ENCODE measurements at regions not wholly inside any gene's neighbourhood (a gene's known extent, or its start where the extent isn't known, plus 50 kb on each side); places are given as distances from the start of the nearest gene placed in this dataset.

- Mint-ChIP-seq H3K27me3 (ENCODE audit: unreplicated experiment) (no peaks in the 10 kb centered on the region), H3K27ac (ENCODE audit: unreplicated experiment) (no peak overlapping the region), H3K36me3 (ENCODE audit: insufficient read depth, unreplicated experiment) (no peaks in the 10 kb centered on the region), H3K9me3 (ENCODE audit: low read depth, unreplicated experiment) (no peaks in the 10 kb centered on the region), H3K4me1 (ENCODE audit: low read depth, unreplicated experiment) (peaks cover 15% of the 10 kb centered on the region), H3K4me3 (ENCODE audit: low read depth, unreplicated experiment) (no peak overlapping the region)
- CTCF ChIA-PET: no interaction called here
- intact Hi-C loops (cut with micrococcal nuclease; ENCODE audit: unreplicated experiment): no loop called here
- no TSS peak for BruUV-seq (replicated peaks)
- no peak for DNase-seq
- TF ChIP-seq, protein P1, sequence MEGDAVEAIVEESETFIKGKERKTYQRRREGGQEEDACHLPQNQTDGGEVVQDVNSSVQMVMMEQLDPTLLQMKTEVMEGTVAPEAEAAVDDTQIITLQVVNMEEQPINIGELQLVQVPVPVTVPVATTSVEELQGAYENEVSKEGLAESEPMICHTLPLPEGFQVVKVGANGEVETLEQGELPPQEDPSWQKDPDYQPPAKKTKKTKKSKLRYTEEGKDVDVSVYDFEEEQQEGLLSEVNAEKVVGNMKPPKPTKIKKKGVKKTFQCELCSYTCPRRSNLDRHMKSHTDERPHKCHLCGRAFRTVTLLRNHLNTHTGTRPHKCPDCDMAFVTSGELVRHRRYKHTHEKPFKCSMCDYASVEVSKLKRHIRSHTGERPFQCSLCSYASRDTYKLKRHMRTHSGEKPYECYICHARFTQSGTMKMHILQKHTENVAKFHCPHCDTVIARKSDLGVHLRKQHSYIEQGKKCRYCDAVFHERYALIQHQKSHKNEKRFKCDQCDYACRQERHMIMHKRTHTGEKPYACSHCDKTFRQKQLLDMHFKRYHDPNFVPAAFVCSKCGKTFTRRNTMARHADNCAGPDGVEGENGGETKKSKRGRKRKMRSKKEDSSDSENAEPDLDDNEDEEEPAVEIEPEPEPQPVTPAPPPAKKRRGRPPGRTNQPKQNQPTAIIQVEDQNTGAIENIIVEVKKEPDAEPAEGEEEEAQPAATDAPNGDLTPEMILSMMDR (IDR thresholded peaks at IDR 0.05; ENCODE audit: unreplicated experiment): no peak
Measured at GRCh38 chr2:18819566-18819965, 230.2 kb upstream of the NT5C1B start.

- TF ChIP-seq, protein P1 (IDR thresholded peaks at IDR 0.05; ENCODE audit: unreplicated experiment): no peak
- no peak for DNase-seq
- H3K27ac Mint-ChIP-seq (ENCODE audit: unreplicated experiment): no peak overlapping the region
- H3K9me3 Mint-ChIP-seq (ENCODE audit: low read depth, unreplicated experiment): no peaks in the 10 kb centered on the region
- no TSS peak for BruUV-seq (replicated peaks)
- H3K36me3 Mint-ChIP-seq (ENCODE audit: insufficient read depth, unreplicated experiment): no peaks in the 10 kb centered on the region
- CTCF ChIA-PET: interaction anchor here (0.7 kb wide), 1 partner anchor 183 kb away, joined by 3 read pairs; no protein-coding TSS in a partner anchor
- H3K4me1 Mint-ChIP-seq (ENCODE audit: low read depth, unreplicated experiment): no peaks in the 10 kb centered on the region
- intact Hi-C loops (cut with micrococcal nuclease; ENCODE audit: unreplicated experiment): no loop called here
- no peak overlapping the region for H3K4me3 Mint-ChIP-seq (ENCODE audit: low read depth, unreplicated experiment)
- H3K27me3 Mint-ChIP-seq (ENCODE audit: unreplicated experiment): no peaks in the 10 kb centered on the region
Measured at GRCh38 chr2:18814387-18814786, 225.0 kb upstream of the NT5C1B start.

GRCh38 chr2:18804536-18804935 lies 215.2 kb upstream of the NT5C1B start:
- H3K27ac Mint-ChIP-seq (ENCODE audit: unreplicated experiment): no peak overlapping the region
- TF ChIP-seq, protein P1 (IDR thresholded peaks at IDR 0.05; ENCODE audit: unreplicated experiment): no peak
- no peak for DNase-seq
- H3K9me3 Mint-ChIP-seq (ENCODE audit: low read depth, unreplicated experiment): peaks cover 3% of the 10 kb centered on the region
- intact Hi-C loops (cut with micrococcal nuclease; ENCODE audit: unreplicated experiment): no loop called here
- no peaks in the 10 kb centered on the region for H3K4me1 Mint-ChIP-seq (ENCODE audit: low read depth, unreplicated experiment)
- H3K36me3 Mint-ChIP-seq (ENCODE audit: insufficient read depth, unreplicated experiment): no peaks in the 10 kb centered on the region
- CTCF ChIA-PET: no interaction called here
- no TSS peak for BruUV-seq (replicated peaks)
- H3K27me3 Mint-ChIP-seq (ENCODE audit: unreplicated experiment): no peaks in the 10 kb centered on the region
- no peak overlapping the region for H3K4me3 Mint-ChIP-seq (ENCODE audit: low read depth, unreplicated experiment)

DNA sequence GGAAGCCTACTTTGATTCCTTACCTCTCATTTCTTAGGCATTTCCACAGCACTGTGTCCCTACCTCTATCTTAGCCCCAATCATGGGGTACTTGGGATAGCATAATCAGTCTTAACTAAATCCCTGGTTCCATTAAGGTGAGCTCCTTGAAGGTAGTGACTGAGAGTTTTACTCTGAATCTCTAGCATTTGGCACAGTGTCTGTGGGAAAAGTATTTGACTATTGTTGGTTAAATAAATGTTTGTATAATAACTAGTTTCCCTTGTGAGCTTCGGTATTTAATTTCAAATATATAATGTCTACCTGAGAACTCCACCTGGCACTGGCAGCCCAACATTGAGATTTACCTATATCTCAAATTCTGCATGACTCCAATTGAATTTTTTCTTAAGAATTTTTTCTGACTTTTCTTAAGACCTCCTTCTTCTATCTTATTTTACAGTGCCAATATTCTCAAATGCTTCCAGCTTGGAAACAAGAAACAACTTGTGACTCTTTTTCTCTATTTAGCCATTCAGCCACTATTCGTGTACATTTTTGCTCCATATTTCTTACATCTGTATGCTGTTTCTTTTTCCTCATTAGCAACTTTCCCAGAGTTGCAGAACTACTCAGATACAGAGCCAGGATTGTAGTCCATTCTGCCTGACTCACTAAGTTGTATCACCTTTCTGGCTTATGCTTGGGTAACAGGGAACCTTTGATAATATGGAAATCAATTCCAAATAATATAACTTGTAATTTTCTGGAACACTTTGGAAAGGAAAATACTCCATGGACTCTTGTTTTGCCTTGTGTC lies 214.0 kb upstream of the NT5C1B start:
- Mint-ChIP-seq H3K4me3 (ENCODE audit: low read depth, unreplicated experiment) (no peak overlapping the region), H3K9me3 (ENCODE audit: low read depth, unreplicated experiment) (peaks cover 3% of the 10 kb centered on the region), H3K27me3 (ENCODE audit: unreplicated experiment) (no peaks in the 10 kb centered on the region), H3K4me1 (ENCODE audit: low read depth, unreplicated experiment) (no peaks in the 10 kb centered on the region), H3K27ac (ENCODE audit: unreplicated experiment) (no peak overlapping the region), H3K36me3 (ENCODE audit: insufficient read depth, unreplicated experiment) (no peaks in the 10 kb centered on the region)
- BruUV-seq (replicated peaks): no TSS peak
- intact Hi-C loops (cut with micrococcal nuclease; ENCODE audit: unreplicated experiment): no loop called here
- CTCF ChIA-PET: no interaction called here
- DNase-seq: no peak
- TF ChIP-seq, protein P1 (IDR thresholded peaks at IDR 0.05; ENCODE audit: unreplicated experiment): no peak

Data from Calu3 (cell line).